Islet of Langerhans (tissue), 1 donor: ENCODE measurements at regions not wholly inside any gene's neighbourhood (a gene's known extent, or its start where the extent isn't known, plus 50 kb on each side); places are given as distances from the start of the nearest gene placed in this dataset.

ENCODE experiments used
- FAIRE-seq: peaks from one replicate; lab custom pipeline; 2011; peaks lifted over from hg19 to GRCh38; lab: Jason Lieb, UNC

- no peak for FAIRE-seq
Observed at GRCh38 chr9:89916001-89916597, 311.3 kb downstream of the GADD45G start.

GRCh38 chr9:89917861-89918260 lies 313.0 kb downstream of the GADD45G start:
- no peak for FAIRE-seq

- no peak for FAIRE-seq
Observed at GRCh38 chr9:89919171-89919681, 314.4 kb downstream of the GADD45G start.

- no peak for FAIRE-seq
Observed at GRCh38 chr9:89920131-89920530, 315.3 kb downstream of the GADD45G start.

GRCh38 chr9:89920951-89921350 lies 316.1 kb downstream of the GADD45G start:
- FAIRE-seq, result no peak

- no peak for FAIRE-seq
Observed at GRCh38 chr9:89922099-89922498, 317.3 kb downstream of the GADD45G start.

GRCh38 chr9:89923174-89923573 lies 318.4 kb downstream of the GADD45G start:
- no peak for FAIRE-seq

GRCh38 chr9:89923961-89924504 lies 319.2 kb downstream of the GADD45G start:
- FAIRE-seq, result no peak

GRCh38 chr9:89924611-89925010 lies 319.8 kb downstream of the GADD45G start:
- FAIRE-seq, result no peak

GRCh38 chr9:89926167-89926566 lies 321.4 kb downstream of the GADD45G start:
- FAIRE-seq, result no peak

GRCh38 chr9:89926691-89927220 lies 321.9 kb downstream of the GADD45G start:
- no peak for FAIRE-seq

GRCh38 chr9:89928106-89928505 lies 323.3 kb downstream of the GADD45G start:
- no peak for FAIRE-seq

GRCh38 chr9:89928521-89929275 lies 323.9 kb downstream of the GADD45G start:
- FAIRE-seq, result no peak

GRCh38 chr9:89929315-89929672 lies 324.5 kb downstream of the GADD45G start:
- FAIRE-seq, result no peak

GRCh38 chr9:89929673-89930480 lies 325.1 kb downstream of the GADD45G start:
- no peak for FAIRE-seq

GRCh38 chr9:89933578-89933977 lies 328.8 kb downstream of the GADD45G start:
- no peak for FAIRE-seq

GRCh38 chr9:89935115-89935514 lies 330.3 kb downstream of the GADD45G start:
- no peak for FAIRE-seq

- peak; percentile 27 for FAIRE-seq
Observed at GRCh38 chr9:89935801-89936200, 331.0 kb downstream of the GADD45G start.

- no peak for FAIRE-seq
Observed at GRCh38 chr9:89937051-89937450, 332.2 kb downstream of the GADD45G start.

GRCh38 chr9:89939181-89939580 lies 334.4 kb downstream of the GADD45G start:
- no peak for FAIRE-seq

GRCh38 chr9:89939626-89940292 lies 334.9 kb downstream of the GADD45G start:
- FAIRE-seq, result no peak

GRCh38 chr9:89940625-89941024 lies 335.8 kb downstream of the GADD45G start:
- FAIRE-seq, result no peak
